GM18526 (cell line): ENCODE measurements at regions not wholly inside any gene's neighbourhood (a gene's known extent, or its start where the extent isn't known, plus 50 kb on each side); places are given as distances from the start of the nearest gene placed in this dataset.

Experiments used
- POLR2A ChIP-seq: IDR thresholded peaks from 3 replicates; pipeline ENCODE4 v1.6.1; 2011; ENCODE audit not compliant: insufficient read length; ENCODE audit errors: extremely low read depth

DNA sequence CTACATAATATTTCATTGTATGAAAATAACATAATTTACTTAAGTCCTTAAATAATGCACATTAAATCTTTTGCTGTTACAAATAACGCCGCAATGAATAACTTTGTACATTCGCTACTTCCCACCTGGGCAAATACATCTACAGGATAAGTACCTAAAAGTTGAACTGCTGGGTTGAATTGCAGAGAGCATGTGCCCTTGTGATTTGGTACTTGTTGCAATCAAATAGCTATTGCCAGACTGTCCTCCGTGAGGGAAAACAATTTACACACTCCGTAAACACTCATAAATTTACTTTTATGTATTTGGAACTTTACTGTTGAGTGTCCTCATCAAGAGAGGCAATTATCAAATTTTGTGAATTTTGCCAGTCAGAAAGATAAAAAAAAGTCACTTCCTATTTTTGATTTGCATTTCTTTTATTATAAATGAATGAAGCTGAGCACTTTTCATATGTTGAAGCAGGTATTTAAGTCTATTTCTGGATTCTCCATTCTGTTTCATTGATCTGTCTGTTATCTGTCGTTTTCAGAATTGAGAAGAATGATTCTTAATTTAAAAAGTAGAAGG is 140.8 kb upstream of the SERTAD2 start:
- no peak for TF ChIP-seq POLR2A

DNA sequence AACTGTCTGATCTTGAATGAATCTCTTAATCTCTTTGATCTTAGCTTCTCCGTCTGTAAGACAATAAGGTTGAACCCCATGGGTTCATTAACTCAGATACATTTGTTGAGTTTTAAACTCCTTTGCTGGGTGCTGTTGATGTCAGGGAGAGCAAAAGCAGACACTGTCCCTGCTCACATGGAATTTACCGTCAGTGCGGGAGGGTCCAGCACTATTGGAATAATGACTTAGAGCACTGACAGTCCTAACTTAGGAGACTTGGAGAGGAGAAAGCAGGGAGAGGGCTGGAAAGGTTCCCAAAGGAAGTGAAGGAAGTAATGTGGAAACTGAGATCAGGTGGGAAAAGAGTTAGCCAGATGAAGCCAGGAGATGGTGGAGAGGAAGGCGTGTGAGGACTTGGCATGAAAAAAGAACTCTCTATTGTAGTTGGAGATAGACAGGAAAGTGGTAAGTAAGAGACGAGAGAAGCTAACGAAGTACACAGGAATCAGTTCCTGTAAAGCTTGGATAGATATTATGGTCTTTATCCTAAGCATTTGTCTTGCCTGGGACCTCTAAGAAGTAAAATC is 141.4 kb upstream of the SERTAD2 start:
- TF ChIP-seq POLR2A: no peak

DNA sequence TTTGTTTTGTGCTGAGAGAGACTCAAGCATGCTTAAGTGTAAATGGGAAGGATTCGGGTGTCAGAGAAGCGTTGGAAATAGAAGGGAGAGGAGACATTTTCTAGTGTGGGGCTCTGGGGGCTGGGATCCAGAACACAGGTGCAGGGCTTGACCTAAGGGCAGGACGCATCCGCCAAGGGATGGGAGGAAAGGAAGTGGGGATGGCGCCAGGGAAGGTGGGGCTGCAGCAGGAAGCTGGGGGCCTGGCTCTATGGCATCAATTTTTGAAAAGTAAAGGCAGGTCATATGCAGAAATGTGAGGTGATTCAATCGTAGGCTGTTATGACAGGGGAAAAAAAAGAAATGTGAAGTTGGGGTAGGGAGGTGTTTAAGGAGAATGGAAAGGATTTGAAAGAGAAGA is 143.2 kb upstream of the SERTAD2 start:
- no peak for TF ChIP-seq POLR2A

- TF ChIP-seq POLR2A: no peak
These were observed 144.3 kb upstream of the SERTAD2 start for GRCh38 chr2:64797881-64798575.

GRCh38 chr2:64799592-64800252 is 146.0 kb upstream of the SERTAD2 start:
- no peak for TF ChIP-seq POLR2A

GRCh38 chr2:64803776-64804175 is 150.1 kb upstream of the SERTAD2 start:
- TF ChIP-seq POLR2A: no peak

GRCh38 chr2:64804651-64805050 is 150.9 kb upstream of the SERTAD2 start:
- TF ChIP-seq POLR2A: no peak

GRCh38 chr2:64807417-64807816 is 153.7 kb upstream of the SERTAD2 start:
- no peak for TF ChIP-seq POLR2A

DNA sequence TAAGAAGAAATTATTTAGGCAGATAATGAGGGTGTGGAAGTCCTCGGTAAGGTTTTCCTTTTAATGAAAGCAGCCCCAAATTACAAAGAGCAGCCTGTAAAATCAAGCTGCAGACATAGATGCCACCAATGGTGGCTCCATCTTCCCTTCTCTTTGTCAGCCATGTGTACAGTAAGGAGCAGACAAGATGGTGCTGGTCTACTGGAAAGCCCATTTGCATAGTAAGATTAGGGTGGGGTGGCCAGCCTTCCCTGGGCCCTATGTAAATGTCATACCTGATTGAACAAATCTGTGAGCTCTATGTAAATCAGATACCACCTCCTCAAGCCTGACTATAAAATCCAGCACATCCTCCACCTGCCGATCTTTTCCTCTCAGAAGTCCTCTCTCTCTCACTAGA is 154.4 kb upstream of the SERTAD2 start:
- TF ChIP-seq POLR2A: no peak

DNA sequence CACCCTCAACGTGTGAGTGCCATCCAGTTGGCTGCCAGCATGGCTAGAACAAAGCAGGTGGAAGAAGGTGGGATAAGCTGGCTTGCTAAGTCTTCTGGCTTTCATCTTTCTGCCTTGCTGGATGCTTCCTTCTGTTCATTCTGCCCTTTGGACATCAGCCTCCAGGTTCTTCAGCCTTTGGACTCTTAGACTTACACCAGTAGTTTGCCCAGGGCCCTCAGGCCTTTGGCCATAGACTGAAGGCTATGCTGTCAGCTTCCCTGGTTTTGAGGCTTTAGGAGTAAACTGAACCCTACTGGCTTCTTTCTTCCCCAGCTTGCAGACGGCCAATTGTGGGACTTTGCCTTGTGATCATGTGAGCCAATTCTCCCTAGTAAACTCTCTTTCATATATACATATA is 155.0 kb upstream of the SERTAD2 start:
- TF ChIP-seq POLR2A: no peak

DNA sequence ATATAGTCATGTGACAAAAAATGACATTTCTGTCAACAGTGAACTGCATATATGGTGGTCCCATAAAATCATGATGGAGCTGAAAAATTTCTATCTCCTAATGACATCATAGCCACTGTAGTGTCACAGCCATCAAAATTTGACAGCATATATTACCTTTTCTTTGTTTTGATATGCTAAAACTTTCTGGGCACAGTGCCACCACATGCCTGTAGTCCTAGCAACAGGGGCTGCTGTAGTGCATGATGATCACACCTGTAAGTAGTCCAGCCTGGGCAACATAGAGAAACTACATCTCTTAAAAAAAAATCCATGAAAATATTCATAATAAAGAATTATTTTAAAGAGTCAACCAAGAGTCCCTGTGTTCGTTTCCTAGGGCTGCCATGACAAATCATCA is 155.5 kb upstream of the SERTAD2 start:
- TF ChIP-seq POLR2A: no peak

GRCh38 chr2:64812285-64812684 is 158.6 kb upstream of the SERTAD2 start:
- no peak for TF ChIP-seq POLR2A

DNA sequence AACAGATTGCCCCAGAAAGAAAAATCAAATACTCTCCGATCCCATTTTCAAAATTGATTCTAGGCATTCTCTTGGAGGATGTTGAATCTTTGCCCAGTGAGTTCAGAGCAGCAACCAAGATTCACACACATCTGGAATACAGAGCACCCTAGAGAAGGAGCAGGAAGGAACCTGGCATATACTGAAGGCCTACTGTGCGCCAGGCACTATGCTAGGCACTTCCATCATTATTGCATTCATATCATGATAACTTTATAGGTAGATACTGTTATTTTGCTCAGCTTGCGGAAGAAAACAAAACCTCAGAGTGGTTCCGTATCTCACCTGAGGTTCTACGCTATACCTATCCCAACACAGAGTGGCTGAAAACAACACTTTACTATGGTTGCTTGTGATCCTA is 160.3 kb upstream of the SERTAD2 start:
- no peak for TF ChIP-seq POLR2A

DNA sequence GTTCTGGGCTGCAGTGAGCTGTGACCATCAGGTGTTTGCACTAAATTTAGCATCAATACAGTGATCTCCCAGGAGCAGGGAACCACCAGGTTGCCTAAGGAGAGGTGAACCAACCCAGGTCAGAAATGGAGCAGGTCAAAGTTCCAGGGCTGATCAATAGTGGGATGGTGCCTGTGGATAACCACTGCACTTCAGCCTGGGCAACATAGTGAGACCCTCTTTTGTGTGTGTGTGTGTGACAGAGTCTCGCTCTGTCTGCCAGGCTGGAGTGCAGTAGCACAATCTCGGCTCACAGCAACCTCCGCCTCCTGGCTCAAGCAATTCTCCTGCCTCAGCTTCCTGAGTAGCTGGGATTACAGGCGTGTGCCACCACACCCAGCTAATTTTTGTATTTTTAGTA is 163.7 kb upstream of the SERTAD2 start:
- no peak for TF ChIP-seq POLR2A

GRCh38 chr2:64818664-64819060 is 164.9 kb upstream of the SERTAD2 start:
- no peak for TF ChIP-seq POLR2A

DNA sequence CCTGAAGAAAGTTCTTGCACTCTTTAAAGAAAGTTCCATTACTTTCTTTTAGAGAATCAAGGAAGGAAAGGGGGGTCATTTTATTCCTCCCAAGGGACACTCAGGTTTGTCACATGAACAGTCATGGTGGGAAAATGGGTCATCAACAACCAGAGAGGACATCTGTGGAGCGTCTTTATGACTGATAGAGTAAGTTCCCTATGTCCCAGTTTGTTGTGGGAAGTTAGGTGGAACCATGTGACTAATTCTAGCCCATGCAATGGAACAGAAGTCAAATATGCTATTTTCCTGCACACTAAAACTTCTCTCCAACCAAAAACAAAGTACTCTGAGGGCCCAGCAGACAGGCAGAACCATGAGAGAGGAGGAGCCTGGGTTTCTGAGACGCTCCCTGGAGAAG is 165.6 kb upstream of the SERTAD2 start:
- TF ChIP-seq POLR2A: no peak

GRCh38 chr2:64819774-64820688 is 166.3 kb upstream of the SERTAD2 start:
- no peak for TF ChIP-seq POLR2A
